ENCODE measurements at regions not wholly inside any gene's neighbourhood (a gene's known extent, or its start where the extent isn't known, plus 50 kb on each side); places are given as distances from the start of the nearest gene placed in this dataset.

DNA sequence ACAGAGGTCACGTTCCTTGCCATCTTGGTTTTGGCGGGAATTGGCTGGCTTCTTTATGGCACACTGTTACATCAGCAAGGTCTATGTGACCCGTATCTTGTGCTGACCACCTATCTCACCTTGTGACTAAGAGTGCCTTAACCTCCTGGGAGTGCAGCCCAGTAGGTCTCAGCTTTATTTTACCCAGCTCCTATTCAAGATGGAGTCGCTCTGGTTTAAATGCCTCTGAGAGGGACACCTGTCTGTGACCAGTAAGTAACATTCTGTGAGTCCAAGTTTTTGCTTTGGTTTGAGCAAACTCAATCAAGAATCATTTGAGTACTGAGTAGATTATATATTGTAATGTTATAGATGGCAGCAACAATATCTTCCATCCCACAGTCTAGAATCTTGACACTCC is 85.0 kb downstream of the BMP2 start:
- H3K36me3 ChIP-seq (ENCODE audit: control insufficient read depth in 2 of 2, insufficient read depth in 2 of 2, low read length in 2 of 2), result no peaks in the 10 kb centered on the region
- H3K27me3 ChIP-seq (ENCODE audit: control insufficient read depth in 1 of 2, insufficient read depth in 2 of 2, low read length in 2 of 2), result no peaks in the 10 kb centered on the region
- H3K9ac ChIP-seq (ENCODE audit: low read length in 2 of 2), result no peak overlapping the region
- no peak overlapping the region for H3K4me3 ChIP-seq (ENCODE audit: low read length in 2 of 2)
- no peak overlapping the region for H3K27ac ChIP-seq (ENCODE audit: low read length)
- H3K9me3 ChIP-seq (ENCODE audit: control insufficient read depth in 2 of 2, low read length in 2 of 2), result peaks cover 0 to 3% of the 10 kb centered on the region in 2 donors
- no peaks in the 10 kb centered on the region for H3K4me1 ChIP-seq (ENCODE audit: control insufficient read depth, insufficient read depth, low read length)

DNA sequence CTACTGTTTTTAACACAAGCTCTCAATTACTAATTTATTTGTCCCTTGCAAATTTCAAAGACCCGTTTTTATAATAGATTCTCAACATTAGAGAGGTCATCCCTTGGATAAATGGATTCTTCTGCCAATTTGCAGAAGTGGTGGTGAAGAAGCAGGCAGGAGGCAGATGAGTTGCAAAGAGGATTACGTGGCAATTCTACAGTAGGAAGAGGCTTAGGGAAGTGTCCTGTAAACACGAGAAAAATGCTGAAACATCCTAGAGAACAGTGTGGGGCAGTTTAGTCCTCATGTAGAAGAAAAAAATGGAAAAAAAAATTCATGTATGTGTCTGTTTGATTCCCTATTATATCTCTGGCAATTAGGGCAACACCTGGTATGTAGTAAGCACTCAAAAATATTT is 87.6 kb downstream of the BMP2 start:
- H3K27me3 ChIP-seq (ENCODE audit: control insufficient read depth in 1 of 2, insufficient read depth in 2 of 2, low read length in 2 of 2), result no peaks in the 10 kb centered on the region
- H3K4me1 ChIP-seq (ENCODE audit: control insufficient read depth, insufficient read depth, low read length), result no peaks in the 10 kb centered on the region
- H3K4me3 ChIP-seq (ENCODE audit: low read length in 2 of 2), result no peak overlapping the region
- peaks cover 0 to 3% of the 10 kb centered on the region in 2 donors for H3K9me3 ChIP-seq (ENCODE audit: control insufficient read depth in 2 of 2, low read length in 2 of 2)
- H3K27ac ChIP-seq (ENCODE audit: low read length), result no peak overlapping the region
- H3K9ac ChIP-seq (ENCODE audit: low read length in 2 of 2), result no peak overlapping the region
- no peaks in the 10 kb centered on the region for H3K36me3 ChIP-seq (ENCODE audit: control insufficient read depth in 2 of 2, insufficient read depth in 2 of 2, low read length in 2 of 2)

DNA sequence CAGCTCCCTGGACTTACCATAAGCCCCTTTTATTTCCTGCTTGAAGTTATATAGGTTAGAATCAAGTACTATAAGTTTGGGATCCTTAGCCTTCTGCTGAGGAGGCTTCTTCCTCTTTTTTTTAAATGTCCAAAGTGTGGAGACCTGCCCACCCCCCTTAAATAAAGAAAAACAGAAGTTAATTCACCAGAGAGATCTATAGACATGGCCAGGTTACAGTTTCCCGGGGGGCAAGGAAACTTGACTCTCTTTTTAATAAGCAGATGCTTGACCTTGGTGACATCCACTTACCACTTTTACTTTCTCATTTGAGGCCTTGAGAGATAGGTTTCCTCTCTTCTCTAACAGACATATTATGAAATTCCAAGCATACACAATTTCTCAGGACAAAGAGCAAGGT is 88.3 kb downstream of the BMP2 start:
- no peaks in the 10 kb centered on the region for H3K36me3 ChIP-seq (ENCODE audit: control insufficient read depth in 2 of 2, insufficient read depth in 2 of 2, low read length in 2 of 2)
- no peak overlapping the region for H3K4me3 ChIP-seq (ENCODE audit: low read length in 2 of 2)
- H3K27me3 ChIP-seq (ENCODE audit: control insufficient read depth in 1 of 2, insufficient read depth in 2 of 2, low read length in 2 of 2), result no peaks in the 10 kb centered on the region
- no peak overlapping the region for H3K27ac ChIP-seq (ENCODE audit: low read length)
- no peak overlapping the region for H3K9ac ChIP-seq (ENCODE audit: low read length in 2 of 2)
- H3K9me3 ChIP-seq (ENCODE audit: control insufficient read depth in 2 of 2, low read length in 2 of 2), result peaks cover 0 to 3% of the 10 kb centered on the region in 2 donors
- H3K4me1 ChIP-seq (ENCODE audit: control insufficient read depth, insufficient read depth, low read length), result no peaks in the 10 kb centered on the region

DNA sequence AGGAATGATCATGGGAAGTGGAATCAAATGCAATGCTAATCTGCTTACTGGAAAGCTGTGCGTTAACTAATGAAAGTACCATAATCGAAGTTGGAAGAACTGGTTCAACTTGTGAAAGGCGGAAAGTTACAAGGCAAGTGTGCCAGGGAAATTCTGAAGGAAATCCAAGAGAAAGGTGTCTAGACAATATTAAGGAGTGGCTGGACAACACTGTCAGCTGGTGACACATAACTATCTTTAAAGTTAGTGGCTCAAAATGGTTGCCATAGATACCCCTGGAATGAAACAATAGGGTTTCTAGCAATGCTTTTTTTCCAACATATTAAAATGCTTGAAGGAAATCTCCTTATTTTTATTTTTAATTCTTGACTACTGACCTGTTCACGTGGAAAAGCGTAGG is 90.4 kb downstream of the BMP2 start:
- no peaks in the 10 kb centered on the region for H3K4me1 ChIP-seq (ENCODE audit: control insufficient read depth, insufficient read depth, low read length)
- H3K27me3 ChIP-seq (ENCODE audit: control insufficient read depth in 1 of 2, insufficient read depth in 2 of 2, low read length in 2 of 2), result no peaks in the 10 kb centered on the region
- H3K27ac ChIP-seq (ENCODE audit: low read length), result no peak overlapping the region
- no peaks in the 10 kb centered on the region for H3K9me3 ChIP-seq (ENCODE audit: control insufficient read depth in 2 of 2, low read length in 2 of 2)
- H3K36me3 ChIP-seq (ENCODE audit: control insufficient read depth in 2 of 2, insufficient read depth in 2 of 2, low read length in 2 of 2), result no peaks in the 10 kb centered on the region
- H3K4me3 ChIP-seq (ENCODE audit: low read length in 2 of 2), result no peak overlapping the region
- H3K9ac ChIP-seq (ENCODE audit: low read length in 2 of 2), result no peak overlapping the region

DNA sequence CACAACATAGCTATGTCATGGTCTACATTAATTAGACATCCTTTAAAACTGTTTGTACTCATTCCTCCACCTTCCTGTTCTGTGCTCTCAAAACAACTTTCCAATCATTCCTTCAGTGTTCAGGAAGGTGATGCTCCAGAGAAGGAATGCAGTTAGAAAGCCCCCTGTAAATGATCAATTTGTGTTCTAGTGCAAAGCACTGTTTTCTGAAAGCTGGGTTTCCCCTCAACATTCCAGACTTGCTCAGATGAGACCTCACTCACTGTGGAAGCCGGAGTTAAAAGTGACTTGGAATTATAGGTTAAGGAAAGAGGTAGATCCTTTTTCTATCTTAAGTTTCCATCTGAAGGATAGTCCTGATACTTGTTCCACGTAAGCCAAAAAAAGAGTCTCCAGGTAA is 95.9 kb downstream of the BMP2 start:
- no peak overlapping the region for H3K9ac ChIP-seq (ENCODE audit: low read length in 2 of 2)
- no peaks in the 10 kb centered on the region for H3K27me3 ChIP-seq (ENCODE audit: control insufficient read depth in 1 of 2, insufficient read depth in 2 of 2, low read length in 2 of 2)
- H3K9me3 ChIP-seq (ENCODE audit: control insufficient read depth in 2 of 2, low read length in 2 of 2), result no peaks in the 10 kb centered on the region
- no peaks in the 10 kb centered on the region for H3K36me3 ChIP-seq (ENCODE audit: control insufficient read depth in 2 of 2, insufficient read depth in 2 of 2, low read length in 2 of 2)
- H3K27ac ChIP-seq (ENCODE audit: low read length), result no peak overlapping the region
- no peaks in the 10 kb centered on the region for H3K4me1 ChIP-seq (ENCODE audit: control insufficient read depth, insufficient read depth, low read length)
- no peak overlapping the region for H3K4me3 ChIP-seq (ENCODE audit: low read length in 2 of 2)

DNA sequence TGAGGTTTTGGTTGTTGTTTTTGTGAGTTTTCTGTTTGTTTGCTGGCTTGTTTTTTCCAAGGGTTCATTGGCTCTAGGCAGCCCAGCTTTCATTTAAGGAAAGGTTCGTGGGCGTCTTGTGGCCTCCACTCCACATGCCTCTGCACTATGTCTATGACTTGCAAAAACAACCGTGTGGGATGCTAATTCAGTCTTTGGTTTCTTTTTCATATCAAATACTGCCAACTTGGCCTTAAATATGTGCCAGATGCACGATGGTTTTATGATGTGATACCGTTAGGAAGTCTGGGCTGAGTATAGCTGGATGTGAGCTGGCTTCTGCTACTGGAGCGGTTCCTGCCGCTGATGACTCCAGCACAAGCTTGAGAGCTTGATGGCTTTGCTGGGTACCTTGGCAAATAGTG is 96.3 kb downstream of the BMP2 start:
- Histone ChIP-seq H3K36me3 (ENCODE audit: control insufficient read depth in 2 of 2, insufficient read depth in 2 of 2, low read length in 2 of 2) (no peaks in the 10 kb centered on the region), H3K4me1 (ENCODE audit: control insufficient read depth, insufficient read depth, low read length) (no peaks in the 10 kb centered on the region), H3K9me3 (ENCODE audit: control insufficient read depth in 2 of 2, low read length in 2 of 2) (no peaks in the 10 kb centered on the region), H3K27me3 (ENCODE audit: control insufficient read depth in 1 of 2, insufficient read depth in 2 of 2, low read length in 2 of 2) (no peaks in the 10 kb centered on the region), H3K9ac (ENCODE audit: low read length in 2 of 2) (no peak overlapping the region), H3K4me3 (ENCODE audit: low read length in 2 of 2) (no peak overlapping the region), H3K27ac (ENCODE audit: low read length) (no peak overlapping the region)

DNA sequence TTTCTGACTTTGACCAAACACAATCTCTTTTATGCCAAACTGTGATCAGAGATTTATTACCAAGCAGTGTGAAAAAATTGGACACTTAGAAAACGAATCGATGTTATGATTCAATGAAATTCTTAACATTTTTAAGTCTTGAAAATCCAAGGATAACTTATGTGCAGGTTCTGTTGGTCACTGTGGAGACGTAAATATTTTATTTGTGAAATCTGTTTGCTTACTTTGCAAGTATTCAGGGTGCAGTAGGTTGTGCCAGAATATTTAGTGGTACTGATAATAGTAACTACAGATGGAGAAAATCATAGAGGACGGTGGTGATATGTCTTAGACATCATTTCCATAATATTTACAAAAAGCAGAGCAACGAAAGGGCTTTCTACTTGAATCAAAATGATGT is 97.3 kb downstream of the BMP2 start:
- H3K9ac ChIP-seq (ENCODE audit: low read length in 2 of 2), result no peak overlapping the region
- no peaks in the 10 kb centered on the region for H3K4me1 ChIP-seq (ENCODE audit: control insufficient read depth, insufficient read depth, low read length)
- no peak overlapping the region for H3K27ac ChIP-seq (ENCODE audit: low read length)
- no peaks in the 10 kb centered on the region for H3K36me3 ChIP-seq (ENCODE audit: control insufficient read depth in 2 of 2, insufficient read depth in 2 of 2, low read length in 2 of 2)
- H3K4me3 ChIP-seq (ENCODE audit: low read length in 2 of 2), result no peak overlapping the region
- no peaks in the 10 kb centered on the region for H3K9me3 ChIP-seq (ENCODE audit: control insufficient read depth in 2 of 2, low read length in 2 of 2)
- no peaks in the 10 kb centered on the region for H3K27me3 ChIP-seq (ENCODE audit: control insufficient read depth in 1 of 2, insufficient read depth in 2 of 2, low read length in 2 of 2)

DNA sequence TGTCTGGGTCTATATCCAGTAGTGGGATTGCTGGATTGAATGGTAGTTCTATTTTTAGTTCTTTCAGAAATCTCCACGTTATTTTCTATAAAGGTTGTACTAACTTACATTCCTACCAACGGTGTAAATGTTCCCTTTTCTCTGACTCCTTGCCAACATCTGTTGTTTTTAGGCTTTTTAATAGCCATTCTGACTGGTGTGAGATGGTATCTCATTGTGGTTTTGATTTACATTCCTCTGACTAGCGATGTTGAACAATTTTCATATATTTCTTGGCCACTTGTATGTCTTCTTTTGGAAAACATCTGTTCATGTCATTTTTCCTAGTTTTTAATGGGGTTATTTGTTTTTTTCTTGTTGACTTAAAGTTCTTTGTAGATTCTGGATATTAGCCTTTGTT is 99.3 kb downstream of the BMP2 start:
- H3K9ac ChIP-seq (ENCODE audit: low read length in 2 of 2), result no peak overlapping the region
- H3K4me3 ChIP-seq (ENCODE audit: low read length in 2 of 2), result no peak overlapping the region
- H3K27me3 ChIP-seq (ENCODE audit: control insufficient read depth in 1 of 2, insufficient read depth in 2 of 2, low read length in 2 of 2), result no peaks in the 10 kb centered on the region
- no peaks in the 10 kb centered on the region for H3K9me3 ChIP-seq (ENCODE audit: control insufficient read depth in 2 of 2, low read length in 2 of 2)
- no peaks in the 10 kb centered on the region for H3K36me3 ChIP-seq (ENCODE audit: control insufficient read depth in 2 of 2, insufficient read depth in 2 of 2, low read length in 2 of 2)
- no peak overlapping the region for H3K27ac ChIP-seq (ENCODE audit: low read length)
- H3K4me1 ChIP-seq (ENCODE audit: control insufficient read depth, insufficient read depth, low read length), result no peaks in the 10 kb centered on the region

DNA sequence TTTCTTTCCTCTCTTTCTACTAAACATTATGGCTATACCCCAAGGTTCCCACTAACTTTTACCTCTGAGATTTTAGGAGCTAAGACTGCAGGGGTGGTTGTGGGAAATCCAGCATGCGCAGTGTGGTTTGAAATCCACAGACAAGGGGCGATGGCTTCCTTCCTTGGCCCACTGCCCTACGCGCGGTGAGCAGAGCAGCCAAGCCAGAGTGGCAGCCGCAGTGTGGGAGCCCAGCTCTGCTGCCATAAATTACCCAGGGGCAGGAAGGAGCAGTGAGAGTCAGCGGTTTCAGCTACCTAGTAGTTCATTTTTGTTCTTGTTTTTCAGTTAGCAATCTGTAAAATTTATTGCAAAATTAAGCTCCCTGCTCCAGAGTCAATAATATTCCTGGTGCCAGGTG is 101.4 kb downstream of the BMP2 start:
- Histone ChIP-seq H3K4me3 (ENCODE audit: low read length in 2 of 2) (no peak overlapping the region), H3K27me3 (ENCODE audit: control insufficient read depth in 1 of 2, insufficient read depth in 2 of 2, low read length in 2 of 2) (no peaks in the 10 kb centered on the region), H3K27ac (ENCODE audit: low read length) (no peak overlapping the region), H3K9ac (ENCODE audit: low read length in 2 of 2) (no peak overlapping the region), H3K4me1 (ENCODE audit: control insufficient read depth, insufficient read depth, low read length) (no peaks in the 10 kb centered on the region), H3K36me3 (ENCODE audit: control insufficient read depth in 2 of 2, insufficient read depth in 2 of 2, low read length in 2 of 2) (no peaks in the 10 kb centered on the region), H3K9me3 (ENCODE audit: control insufficient read depth in 2 of 2, low read length in 2 of 2) (no peaks in the 10 kb centered on the region)

DNA sequence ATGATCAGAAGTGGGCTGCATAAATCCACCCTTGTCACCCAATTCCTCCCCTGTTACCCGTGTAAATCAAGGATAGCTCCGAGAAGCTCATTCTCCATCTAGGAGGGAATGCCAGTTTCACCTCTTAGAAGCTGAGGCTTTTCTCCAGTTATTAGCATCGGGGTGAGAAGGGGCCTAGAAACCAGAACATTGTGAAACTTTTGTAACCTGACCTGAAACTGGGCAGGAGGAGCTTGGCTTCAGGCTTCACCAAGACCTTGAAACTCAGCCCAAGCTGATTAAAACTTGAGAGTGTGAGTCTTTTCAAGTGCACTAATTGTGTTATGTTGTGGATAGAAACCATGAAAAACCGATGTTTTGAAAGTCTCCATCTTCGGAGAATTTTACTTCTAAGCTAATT is 103.1 kb downstream of the BMP2 start:
- Histone ChIP-seq H3K27ac (ENCODE audit: low read length) (no peak overlapping the region), H3K27me3 (ENCODE audit: control insufficient read depth in 1 of 2, insufficient read depth in 2 of 2, low read length in 2 of 2) (no peaks in the 10 kb centered on the region), H3K4me1 (ENCODE audit: control insufficient read depth, insufficient read depth, low read length) (no peaks in the 10 kb centered on the region), H3K9ac (ENCODE audit: low read length in 2 of 2) (no peak overlapping the region), H3K4me3 (ENCODE audit: low read length in 2 of 2) (no peak overlapping the region), H3K36me3 (ENCODE audit: control insufficient read depth in 2 of 2, insufficient read depth in 2 of 2, low read length in 2 of 2) (no peaks in the 10 kb centered on the region), H3K9me3 (ENCODE audit: control insufficient read depth in 2 of 2, low read length in 2 of 2) (no peaks in the 10 kb centered on the region)

DNA sequence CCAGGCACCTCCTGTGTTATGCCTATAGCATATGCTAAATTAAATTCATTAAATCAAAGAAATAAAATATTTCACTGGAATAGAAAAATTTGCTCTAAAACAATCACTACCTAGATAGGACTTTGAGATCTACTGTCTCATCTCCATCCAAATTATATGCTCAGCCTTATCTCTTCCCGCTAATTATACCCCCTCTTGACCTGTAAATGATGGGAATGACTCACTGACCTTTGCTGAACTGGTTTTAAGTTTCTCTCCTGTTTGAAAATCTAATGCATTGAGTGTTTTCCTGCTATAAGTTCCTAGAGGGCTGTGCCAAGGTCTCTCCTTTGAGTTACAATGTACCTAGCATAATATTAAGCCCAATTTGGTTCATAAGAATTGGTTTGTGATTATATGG is 110.1 kb downstream of the BMP2 start:
- Histone ChIP-seq H3K27me3 (ENCODE audit: control insufficient read depth in 1 of 2, insufficient read depth in 2 of 2, low read length in 2 of 2) (no peaks in the 10 kb centered on the region), H3K4me1 (ENCODE audit: control insufficient read depth, insufficient read depth, low read length) (no peaks in the 10 kb centered on the region), H3K36me3 (ENCODE audit: control insufficient read depth in 2 of 2, insufficient read depth in 2 of 2, low read length in 2 of 2) (no peaks in the 10 kb centered on the region), H3K4me3 (ENCODE audit: low read length in 2 of 2) (no peak overlapping the region), H3K9ac (ENCODE audit: low read length in 2 of 2) (no peak overlapping the region), H3K27ac (ENCODE audit: low read length) (no peak overlapping the region), H3K9me3 (ENCODE audit: control insufficient read depth in 2 of 2, low read length in 2 of 2) (no peaks in the 10 kb centered on the region)
